Spleen (tissue), 7 donors: ENCODE measurements at regions not wholly inside any gene's neighbourhood (a gene's known extent, or its start where the extent isn't known, plus 50 kb on each side); places are given as distances from the start of the nearest gene placed in this dataset.

ENCODE experiments used
- CTCF ChIP-seq, 11 experiments: fragments of 200-600 bp in 7 of 11; fragments of 450-650 bp in 4 of 11; sonication (generic) in 4 of 11; IDR thresholded peaks in 8 of 11; conservative IDR thresholded peaks in 3 of 11; 1 replicate in 7 of 11; 2 replicates in 4 of 11; pipeline versions ENCODE4 v1.4.0 to v1.8.0; 2016 to 2021; ENCODE audit warnings: antibody characterized with exemption in 11 of 11, inconsistent platforms in 4 of 11, mild to moderate bottlenecking in 1 of 11
- POLR2A ChIP-seq, 3 donors: fragments of 450-650 bp; IDR thresholded peaks; one replicate each; pipeline ENCODE4 v1.5.1; 2017; ENCODE audit warnings: antibody characterized with exemption in 3 of 3, mild to moderate bottlenecking in 1 of 3
- POLR2AphosphoS5 ChIP-seq, 3 donors: sonication (generic); formaldehyde crosslinking; IDR thresholded peaks; one replicate each; pipeline ENCODE4 v1.5.1; 2017; ENCODE audit warnings: antibody characterized with exemption in 3 of 3
- donor health status: DM: no; HTN: no; CAD: no; lungs with moderate emphysema.
- donor health status: DM: no; HTN: no; CAD: no.
- donor health status: DM: no; HTN: no; CAD: no.

DNA sequence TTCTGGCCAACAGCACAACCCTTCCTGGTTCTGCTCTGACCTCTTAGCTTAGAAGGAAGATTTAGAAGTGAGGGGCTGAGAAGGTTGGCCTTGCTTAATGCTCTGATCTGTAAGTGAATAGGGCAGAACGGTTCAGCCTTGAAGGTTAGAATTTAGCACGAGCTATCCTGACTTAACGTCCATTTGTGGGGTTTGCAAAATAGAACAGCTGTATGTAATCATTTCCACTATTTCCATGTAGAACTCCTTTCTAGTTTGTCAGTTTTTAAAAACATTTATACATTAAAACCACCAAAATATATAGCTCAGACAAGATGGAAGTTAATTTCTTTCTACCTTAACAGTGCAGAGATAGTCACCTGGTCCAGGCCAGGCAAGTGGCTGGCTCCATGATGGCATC lies 89.9 kb downstream of the TBX19 start:
- TF ChIP-seq CTCF (IDR thresholded peaks at IDR 0.05 in 8 of 11, conservative IDR thresholded peaks at IDR 0.05 in 3 of 11) (no peak), POLR2A (IDR thresholded peaks at IDR 0.05) (no peak), POLR2AphosphoS5 (IDR thresholded peaks at IDR 0.05) (no peak)
